ENCODE measurements at regions not wholly inside any gene's neighbourhood (a gene's known extent, or its start where the extent isn't known, plus 50 kb on each side); places are given as distances from the start of the nearest gene placed in this dataset.

DNA sequence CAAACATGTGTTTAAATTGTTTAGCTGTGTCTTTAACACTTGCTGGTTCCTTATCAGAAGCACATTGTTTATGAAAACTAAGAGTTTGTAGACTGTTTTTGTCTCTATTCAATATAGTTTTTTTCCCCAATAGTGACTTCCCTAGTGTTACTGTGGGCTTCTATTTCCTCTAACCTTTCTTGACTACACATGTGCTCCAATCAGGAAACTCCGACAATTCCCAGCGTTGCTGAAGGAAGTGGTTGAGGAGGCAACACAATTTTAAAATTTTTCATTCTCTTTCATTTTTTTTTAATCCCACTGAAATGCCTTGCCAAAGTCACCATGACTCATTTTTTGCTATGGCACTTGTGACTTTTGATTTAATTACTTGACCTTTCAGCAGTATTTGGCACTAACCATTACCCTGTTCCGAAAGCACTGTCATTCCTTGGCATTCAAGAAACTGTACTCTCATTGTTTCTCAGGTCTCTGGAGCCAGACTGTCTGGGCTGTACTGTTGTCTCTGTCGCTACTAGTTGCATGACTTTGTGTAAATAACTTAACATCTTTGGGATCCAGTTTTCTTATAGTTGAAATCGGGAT, 67.6 kb upstream of the FREM3 start:
- TF ChIP-seq, protein P1, sequence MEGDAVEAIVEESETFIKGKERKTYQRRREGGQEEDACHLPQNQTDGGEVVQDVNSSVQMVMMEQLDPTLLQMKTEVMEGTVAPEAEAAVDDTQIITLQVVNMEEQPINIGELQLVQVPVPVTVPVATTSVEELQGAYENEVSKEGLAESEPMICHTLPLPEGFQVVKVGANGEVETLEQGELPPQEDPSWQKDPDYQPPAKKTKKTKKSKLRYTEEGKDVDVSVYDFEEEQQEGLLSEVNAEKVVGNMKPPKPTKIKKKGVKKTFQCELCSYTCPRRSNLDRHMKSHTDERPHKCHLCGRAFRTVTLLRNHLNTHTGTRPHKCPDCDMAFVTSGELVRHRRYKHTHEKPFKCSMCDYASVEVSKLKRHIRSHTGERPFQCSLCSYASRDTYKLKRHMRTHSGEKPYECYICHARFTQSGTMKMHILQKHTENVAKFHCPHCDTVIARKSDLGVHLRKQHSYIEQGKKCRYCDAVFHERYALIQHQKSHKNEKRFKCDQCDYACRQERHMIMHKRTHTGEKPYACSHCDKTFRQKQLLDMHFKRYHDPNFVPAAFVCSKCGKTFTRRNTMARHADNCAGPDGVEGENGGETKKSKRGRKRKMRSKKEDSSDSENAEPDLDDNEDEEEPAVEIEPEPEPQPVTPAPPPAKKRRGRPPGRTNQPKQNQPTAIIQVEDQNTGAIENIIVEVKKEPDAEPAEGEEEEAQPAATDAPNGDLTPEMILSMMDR (IDR thresholded peaks at IDR 0.05) = no peak
- TF ChIP-seq POLR2A (IDR thresholded peaks at IDR 0.05; ENCODE audit: low read depth) = no peak
- peak; percentile 13 to 25 for TF ChIP-seq POLR2AphosphoS5 (IDR thresholded peaks at IDR 0.05)
